Stimulated activated CD4-positive, alpha-beta T cell treated with anti-CD3 and anti-CD28 coated beads, Interleukin-12 subunit alpha, Interleukin-12 subunit beta, amount 100 ng/mL, for 48 hours (primary cell): ENCODE measurements at regions not wholly inside any gene's neighbourhood (a gene's known extent, or its start where the extent isn't known, plus 50 kb on each side); places are given as distances from the start of the nearest gene placed in this dataset.

ENCODE experiments used
- DNase-seq, 3 donors: peaks; one replicate each; pipeline ENCODE4 v3.0.0-alpha.2; 2020; ENCODE audit warnings: low read depth in 2 of 3, low spot score in 1 of 3

DNA sequence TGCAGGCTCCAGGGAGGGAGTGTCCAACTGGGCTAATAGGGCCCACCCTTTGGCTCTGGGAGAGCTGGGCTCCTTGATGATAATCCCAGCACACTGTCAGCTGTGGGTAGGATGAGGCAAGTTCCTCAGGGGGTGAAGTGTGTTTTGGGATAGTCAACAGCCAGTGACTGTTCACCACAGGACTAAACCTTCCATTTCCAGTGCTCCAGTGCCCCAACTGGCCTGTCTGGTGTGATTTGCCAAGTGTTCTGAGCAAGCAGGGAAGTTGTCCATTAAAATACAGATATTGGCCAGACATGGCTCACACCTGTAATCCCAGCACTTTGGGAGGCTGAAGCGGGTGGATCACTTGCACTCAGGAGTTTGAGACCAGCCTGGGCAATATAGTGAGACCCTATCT is 150.9 kb downstream of the TM9SF2 start:
- DNase-seq: no peak

DNA sequence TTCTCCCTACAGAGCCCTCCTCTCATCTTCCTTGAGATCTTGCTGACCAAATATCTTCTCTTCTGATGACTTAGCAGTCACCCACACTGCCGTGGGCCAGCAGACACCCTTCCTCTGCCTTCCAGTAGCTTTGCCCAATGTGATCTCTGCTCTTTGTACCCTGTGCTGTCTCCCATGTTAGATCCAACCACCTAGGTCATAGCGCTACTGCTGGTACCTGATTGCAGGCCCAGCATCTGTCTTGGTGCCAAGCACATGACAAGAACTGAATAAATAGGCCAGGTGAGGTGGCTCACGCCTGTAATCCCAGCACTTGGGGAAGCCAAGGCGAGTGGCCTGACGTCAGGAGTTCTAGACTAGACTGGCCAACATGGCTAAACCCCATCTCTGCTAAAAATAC is 149.7 kb downstream of the TM9SF2 start:
- DNase-seq: no peak

DNA sequence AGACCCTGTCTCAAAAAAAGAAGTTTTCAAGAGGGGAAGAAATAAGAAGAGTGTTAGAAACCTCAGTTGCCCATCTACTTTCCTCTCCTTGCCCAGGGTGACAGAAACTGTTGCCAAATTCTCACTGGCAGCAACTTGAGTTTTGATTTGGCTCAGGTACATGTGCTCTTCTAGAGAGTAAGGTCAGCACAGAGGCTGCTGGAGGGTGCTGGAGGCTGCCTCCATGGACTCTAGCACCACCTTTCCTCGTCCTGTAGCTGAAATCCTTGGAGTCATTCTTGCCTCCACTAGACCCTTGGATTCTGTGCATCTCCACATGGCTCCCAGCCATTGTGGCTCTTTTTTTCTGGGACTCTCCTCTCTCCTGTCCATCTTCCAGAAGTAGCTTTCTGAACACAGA is 149.1 kb downstream of the TM9SF2 start:
- no peak for DNase-seq

DNA sequence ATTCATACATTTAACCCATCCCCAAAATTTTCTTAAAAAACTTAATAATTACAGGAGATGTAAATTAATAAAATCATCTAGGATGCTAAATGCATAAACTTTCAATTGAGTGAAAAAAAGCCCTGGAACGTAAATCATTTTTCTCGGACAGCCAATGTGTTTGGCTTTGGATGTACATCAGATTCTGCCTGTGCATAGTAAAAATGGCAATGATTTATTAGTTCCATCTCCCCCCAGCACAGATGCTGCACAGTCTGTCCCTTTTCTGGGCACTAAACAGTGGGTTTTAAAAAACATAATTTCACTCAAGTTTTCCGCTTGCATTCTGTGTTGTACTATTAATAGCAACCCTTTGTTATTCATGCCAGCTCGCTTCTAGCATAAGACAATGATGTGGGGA is 147.7 kb downstream of the TM9SF2 start:
- DNase-seq: no peak

DNA sequence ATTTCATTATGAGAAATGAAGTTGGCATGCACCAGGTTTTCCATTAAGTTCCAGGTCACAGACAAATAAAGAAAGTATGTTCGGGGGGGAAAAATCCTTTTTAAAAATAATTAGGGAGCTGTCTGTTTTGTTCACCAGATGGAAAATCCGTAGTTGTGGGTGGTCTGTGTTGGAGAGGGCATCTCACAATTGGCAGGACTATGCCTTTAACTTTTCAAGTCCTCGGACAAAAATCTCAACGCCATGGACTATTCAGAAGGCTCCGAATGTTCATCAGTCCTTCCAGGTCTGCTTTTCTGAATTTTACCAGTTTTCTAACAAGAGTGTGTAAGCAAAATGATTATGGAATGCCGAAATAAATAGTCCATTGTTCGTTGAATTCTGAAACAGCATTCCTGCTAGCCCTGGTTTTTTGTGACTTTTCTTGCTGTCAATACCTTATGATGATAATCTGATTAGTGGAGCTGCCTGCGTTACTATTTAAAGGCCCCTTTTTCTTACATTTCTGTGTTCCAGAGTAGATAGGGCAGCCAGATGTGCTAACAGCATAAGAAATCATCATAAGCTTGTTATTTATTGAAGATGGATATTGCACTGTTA is 146.9 kb downstream of the TM9SF2 start:
- no peak for DNase-seq

DNA sequence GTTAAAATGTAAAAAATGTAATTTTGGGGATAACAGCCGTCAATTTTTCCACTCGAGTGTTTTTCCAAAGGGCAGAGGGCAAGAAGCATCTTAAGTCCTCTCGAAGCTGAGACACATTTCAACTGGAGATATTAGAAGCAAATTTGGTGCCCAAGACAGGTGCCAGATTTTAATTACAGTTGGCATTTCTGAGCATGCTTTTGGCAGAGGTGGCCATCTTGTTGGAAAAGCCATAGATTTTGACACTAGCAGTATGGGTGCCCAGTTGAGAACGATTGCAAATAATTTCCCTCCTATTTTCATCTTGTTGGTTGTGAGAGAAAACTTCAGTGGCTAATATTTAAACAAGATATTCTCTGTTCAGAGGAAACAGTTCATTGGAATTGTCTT is 146.3 kb downstream of the TM9SF2 start:
- no peak for DNase-seq

DNA sequence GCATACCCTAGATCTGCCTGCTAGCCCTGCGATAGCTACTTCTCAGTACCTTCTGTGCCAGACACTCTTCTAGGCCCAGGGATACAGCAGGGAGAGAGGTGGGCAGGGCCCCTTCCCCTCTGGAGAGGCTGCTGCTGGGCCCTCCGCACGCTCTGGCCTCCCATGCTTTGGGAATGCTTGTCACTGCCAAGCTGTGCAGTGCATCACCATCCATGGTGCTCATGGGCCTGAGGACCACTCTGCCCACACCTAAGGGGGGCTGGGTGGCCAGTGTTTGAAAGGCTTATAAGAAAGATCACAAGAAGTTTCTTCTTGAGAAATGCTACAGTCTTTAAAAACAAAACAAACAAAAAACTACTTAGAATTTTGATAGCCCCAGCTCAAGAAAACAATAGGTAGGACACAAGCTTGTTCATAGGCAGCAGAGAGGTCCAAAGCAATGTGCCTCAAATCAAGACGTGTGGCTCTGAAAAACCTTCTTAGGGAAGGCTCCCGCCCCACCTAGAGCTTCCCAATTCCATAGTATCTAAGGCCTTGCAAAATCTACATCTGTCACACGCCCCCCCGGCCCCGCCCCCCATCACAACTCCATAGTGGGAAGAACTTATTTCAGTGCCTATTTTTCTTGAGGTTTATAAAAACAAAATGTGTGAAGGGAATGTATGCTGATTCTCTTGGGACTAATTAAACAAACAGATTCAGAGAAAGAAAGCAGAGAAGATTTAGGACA is 145.8 kb downstream of the TM9SF2 start:
- no peak for DNase-seq

DNA sequence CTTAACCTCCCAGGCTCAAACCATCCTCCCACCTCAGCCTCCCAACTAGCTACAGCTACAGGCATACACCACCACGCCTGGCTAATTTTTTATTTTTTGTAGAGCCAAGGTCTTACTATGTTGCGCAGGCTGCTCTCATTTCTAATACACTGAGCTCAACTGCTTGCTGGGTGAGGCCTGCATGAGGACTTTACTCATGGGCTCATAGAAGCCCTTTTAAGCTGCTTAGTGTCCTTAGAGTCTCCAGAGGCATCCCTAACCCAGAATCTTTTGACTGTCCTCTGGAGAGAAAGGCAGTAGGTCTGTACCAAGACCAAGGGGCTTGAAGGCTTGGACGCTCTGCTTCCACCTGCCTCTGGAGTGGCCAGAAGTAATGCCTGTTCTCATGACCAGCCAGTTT is 141.6 kb downstream of the TM9SF2 start:
- no peak for DNase-seq

DNA sequence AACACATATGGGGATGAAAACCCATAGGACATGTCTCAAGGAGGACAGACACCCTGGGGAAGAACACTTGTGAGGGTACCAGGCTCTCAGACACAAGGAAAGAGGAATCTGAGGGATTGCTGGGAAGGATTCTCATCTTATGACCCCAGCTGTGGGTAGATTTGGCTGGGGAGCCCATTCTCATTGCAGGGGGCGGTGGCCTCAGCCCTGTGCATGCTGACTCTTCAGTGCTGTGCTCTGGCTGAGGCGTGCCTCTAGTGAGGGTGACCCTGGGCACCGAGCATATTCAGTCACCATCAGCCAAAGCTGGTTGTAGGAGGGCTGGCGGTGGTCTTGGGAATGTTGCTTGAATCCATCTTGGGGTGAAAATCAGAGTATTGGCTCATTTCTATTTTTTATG is 140.7 kb downstream of the TM9SF2 start:
- DNase-seq: no peak

DNA sequence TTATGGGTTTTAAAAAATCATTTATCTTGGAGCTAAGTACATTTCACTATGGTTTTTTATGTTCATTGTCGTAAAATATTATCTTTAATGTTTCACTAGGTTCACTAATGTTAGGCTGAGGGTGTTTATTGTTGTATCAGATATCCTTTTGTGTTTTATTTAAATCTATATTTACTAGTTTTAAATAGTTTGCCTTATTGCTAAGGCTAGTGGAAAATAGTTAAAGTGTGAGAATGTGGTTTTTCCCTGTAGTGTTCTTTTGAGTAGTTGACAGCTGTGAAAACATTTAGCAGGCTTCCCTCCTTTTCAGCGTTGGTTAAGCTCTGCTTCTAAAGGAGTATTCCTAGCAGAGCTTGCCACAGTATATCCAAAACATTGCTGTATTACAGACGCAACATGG is 139.0 kb downstream of the TM9SF2 start:
- no peak for DNase-seq

DNA sequence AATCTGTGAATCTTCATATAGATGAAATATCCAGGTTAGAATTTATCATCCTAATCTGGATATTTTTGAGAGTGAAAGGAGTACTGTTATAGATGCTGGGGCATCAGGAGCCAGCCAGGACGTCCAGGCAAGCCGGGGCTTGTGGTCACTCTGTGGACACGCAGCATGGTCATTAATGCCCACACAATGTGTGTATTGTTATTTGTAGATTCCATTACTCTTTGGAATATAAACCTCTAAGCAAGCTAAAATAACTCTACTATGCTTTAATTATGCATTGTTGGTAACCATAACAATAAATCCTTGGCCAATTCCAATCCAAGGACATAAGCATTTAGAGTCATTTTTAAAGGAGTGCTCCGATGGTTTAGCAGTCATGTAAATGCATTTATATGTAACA is 137.9 kb downstream of the TM9SF2 start:
- no peak for DNase-seq

DNA sequence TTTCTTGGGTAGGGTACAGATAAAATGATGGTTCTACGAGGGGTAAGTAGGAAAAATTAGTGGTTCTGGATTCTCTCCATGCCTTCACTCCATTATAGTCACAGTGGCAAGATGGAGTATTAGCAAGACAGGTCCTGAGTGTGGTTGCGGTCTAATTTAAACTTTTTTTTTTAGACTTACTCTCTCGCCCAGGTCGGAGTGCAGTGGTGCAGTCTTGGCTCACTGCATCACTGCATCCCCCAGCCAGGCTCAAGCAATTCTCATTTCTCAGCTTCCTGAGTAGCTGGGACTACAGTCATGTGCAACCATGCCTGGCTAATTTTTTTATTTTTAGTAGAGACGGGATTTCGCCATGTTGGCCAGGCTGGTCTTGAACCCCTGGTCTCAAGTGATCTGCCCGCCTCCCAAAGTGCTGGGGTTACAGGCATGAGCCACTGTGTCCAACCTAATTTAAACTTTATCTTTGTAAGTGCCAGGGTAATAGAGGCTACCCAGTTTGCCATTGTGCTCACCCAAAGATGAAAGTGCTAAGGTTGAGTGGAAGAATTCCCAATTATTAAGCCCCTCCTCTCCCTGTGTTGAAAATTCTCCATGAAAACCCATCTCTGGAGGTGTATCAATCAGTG is 135.6 kb downstream of the TM9SF2 start:
- no peak for DNase-seq

DNA sequence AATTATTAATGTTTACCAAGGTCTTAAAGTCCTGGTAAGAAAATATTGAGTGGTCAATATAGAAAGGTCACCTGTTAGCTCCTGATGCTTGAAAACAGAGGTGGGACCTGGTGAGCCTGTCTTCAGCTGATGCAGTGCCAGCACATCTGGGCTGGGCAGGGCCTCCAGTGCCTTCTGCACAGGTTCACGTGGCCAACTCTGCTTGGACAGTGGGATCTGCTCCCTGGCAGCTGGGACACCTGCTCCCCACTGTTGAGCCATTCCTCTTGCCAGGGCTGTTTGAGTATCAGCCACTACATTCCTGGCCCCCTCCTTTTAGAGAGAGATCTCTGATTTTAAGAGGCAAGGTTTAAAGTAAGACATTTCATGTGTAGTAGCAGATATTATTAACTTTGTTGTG is 135.0 kb downstream of the TM9SF2 start:
- DNase-seq: no peak

DNA sequence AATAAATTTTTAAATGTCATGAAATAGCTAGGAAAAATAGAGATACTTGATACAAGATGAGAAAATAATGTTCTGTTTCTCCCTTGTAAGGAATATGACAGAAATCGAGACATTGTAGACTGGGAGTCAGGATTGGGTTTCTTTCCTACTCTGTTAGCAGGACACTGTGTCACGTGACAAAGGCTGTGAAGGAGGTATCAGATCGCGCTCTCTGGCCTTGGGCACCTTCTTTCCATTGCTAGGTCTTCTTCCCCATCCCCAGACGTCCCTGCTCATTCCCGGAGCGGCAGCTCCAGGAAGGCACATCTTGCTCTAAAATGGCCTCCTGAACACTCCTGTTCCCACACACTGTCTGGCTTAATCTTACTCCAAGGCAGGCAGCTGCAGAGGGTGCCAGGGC is 133.4 kb downstream of the TM9SF2 start:
- no peak for DNase-seq

DNA sequence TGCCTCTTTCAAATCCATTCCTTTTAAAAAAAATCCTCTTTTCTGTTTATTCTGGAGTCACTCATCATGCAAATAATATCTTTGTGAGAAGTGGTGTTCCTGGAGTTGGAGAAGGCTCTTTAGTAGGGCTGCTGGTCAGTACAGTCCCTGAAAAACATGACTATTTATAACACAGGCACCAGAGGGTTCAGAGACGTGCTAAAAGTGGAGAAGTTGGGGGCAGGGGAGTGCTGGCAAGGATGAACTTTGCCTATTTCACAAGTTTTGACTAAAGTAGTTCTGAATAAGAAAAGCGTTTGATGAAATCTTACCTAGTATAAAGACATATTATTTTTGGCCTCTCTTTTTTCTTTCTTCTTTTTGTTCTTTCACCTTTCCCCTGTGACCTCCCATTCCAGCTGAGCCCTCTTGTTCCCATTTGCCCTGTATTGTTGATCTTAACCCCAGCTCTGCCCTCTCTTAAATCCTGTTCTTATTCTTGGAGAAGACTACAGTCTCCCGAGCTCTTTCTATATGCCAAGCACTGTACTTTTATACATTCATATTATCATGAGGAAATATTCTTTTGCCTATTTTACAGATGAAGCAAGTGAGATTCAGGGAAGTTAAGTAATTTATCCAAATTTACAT is 129.1 kb downstream of the TM9SF2 start:
- no peak for DNase-seq

DNA sequence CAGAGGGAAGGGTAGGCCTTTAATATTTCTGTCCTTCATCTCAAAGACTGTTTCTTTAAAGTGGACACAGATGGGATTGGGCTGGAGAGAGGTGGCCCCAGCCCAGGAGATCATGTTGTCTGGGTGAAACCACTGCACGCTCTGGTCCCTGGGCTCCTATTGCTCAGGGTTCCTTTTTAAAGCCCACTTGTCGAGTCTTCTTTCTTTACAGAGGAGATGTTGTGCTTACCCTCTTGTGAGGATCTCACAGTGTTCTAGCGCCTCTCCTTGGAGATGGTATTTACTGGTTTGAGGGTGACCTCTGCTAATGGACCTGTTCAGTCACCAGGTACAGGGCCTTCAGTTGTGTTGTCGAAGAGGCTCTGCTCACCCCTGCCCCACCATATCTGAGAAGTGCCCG is 128.4 kb downstream of the TM9SF2 start:
- DNase-seq: no peak

DNA sequence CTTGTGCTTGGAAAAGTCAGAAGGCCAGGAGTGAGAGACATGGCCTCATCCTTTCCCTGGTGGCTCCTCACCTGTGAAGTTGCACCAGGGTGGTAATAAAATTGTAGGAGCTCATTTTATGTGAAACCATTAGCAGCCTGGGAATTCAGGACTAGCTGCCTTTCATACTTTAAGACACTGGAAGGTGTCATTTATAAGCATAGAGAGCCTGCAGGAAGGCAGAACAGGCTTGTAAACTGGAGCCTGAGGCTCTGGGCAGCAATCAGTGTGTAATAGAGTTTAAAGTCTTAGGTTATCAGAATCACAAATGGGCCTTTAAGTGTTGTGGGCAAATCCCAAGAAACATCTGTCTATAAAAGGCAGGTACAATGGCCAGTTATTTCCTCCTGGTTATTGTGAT is 127.2 kb downstream of the TM9SF2 start:
- no peak for DNase-seq

DNA sequence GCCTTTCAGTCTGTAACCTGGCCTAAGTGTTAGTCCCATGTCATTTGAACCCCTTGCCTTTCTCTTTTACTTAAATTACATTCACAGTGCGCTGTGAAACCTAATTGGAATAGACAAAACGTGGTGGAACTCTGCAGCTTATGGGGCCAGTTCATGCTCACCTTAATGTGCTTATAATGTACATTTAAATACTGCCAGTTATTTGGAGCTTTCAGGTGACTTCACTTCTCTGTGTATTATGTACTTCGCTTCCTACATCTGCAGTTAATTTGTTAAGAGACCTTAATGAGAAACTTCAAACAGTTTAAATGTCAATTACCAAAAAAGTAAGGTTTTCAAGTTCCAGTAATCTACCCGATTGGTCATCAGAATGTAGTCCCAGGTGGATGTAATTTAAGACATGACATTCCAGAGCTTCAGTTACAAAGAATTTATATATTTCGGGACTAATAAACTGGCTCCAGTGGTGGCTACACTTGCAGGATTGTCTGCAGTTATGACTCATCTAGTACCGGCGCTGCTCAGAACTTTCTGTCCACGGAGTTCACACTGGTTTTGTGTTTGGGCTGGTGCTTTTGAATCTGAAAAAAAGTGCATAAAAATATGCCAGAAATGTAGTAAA is 125.3 kb downstream of the TM9SF2 start:
- no peak for DNase-seq

DNA sequence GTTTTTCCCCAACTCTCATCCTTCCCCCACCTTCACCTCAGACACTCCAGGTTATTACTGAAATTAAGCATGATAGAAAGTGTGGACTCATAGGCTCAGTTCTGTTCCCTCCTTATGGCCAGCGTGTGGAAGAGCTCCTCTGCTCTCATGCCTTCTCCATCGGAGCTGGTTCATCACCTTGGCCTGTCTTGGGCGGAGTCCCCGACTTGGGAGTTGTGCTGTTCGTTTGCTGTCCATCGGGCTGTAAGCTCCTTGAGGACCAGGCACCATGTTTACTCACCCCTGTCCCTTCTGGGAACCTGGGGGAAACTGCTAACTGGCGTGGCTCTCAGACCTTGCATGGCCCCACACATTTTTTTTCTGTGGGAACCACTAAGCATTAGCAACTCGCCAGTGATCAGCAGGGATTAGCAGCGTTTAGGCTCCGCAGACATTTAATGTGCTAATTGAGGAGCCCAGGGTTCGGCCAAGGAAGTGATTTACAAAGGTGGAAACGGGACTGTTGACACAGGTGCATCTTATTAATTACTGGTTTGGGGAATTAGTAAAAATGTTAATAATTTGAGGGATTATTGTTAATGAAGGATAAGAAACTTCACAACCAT is 123.8 kb downstream of the TM9SF2 start:
- DNase-seq: no peak

DNA sequence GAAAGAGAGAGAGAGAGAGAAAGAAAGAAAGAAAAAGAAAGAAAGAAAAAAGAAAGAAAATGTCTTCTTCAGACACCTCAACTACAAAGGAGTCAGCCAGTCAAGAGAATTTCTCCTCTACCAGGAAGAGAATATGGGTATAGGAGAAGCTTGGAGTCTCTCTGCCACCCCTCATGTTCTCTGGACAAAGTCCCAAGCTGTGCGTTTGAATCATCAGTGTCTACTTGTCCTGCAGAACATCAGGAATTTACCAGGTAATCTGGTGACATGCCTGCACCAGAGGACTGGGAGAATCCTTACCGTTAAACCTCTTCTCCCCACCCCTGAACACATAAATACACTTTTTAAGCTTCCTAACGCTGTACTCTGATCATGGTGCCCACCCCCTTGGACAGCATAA is 119.5 kb downstream of the TM9SF2 start:
- DNase-seq: no peak

DNA sequence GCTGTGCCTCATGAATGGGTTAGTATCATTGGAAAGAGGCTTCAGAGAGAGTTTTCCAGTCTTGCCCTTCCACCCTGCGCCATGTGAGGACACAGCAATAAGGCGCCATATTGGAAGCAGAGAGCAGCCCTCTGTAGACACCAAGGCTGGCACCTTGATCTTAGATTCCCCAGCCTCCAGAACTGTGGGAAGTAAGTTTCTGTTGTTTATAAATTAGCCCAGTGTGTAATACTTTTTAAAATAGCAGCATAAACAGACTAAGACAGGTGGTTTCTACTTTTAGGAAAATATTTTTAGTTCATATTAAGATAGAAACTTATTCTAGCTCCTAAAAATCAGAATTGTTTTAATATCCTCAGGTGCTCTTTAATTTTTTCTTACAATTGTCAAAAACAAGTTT is 117.9 kb downstream of the TM9SF2 start:
- DNase-seq: no peak
